GM18498 (cell line): ENCODE measurements at regions not wholly inside any gene's neighbourhood (a gene's known extent, or its start where the extent isn't known, plus 50 kb on each side); places are given as distances from the start of the nearest gene placed in this dataset.

Experiments
- ATAC-seq: cut with Tn5 transposase; IDR thresholded peaks from one replicate; pipeline ENCODE4 v1.9.1; 2021; ENCODE audit warnings: mild to moderate bottlenecking, moderate library complexity; ENCODE audit not compliant: unreplicated experiment

GRCh38 chr1:93746021-93746812 is 64.6 kb upstream of the BCAR3 start:
- no peak for ATAC-seq

DNA sequence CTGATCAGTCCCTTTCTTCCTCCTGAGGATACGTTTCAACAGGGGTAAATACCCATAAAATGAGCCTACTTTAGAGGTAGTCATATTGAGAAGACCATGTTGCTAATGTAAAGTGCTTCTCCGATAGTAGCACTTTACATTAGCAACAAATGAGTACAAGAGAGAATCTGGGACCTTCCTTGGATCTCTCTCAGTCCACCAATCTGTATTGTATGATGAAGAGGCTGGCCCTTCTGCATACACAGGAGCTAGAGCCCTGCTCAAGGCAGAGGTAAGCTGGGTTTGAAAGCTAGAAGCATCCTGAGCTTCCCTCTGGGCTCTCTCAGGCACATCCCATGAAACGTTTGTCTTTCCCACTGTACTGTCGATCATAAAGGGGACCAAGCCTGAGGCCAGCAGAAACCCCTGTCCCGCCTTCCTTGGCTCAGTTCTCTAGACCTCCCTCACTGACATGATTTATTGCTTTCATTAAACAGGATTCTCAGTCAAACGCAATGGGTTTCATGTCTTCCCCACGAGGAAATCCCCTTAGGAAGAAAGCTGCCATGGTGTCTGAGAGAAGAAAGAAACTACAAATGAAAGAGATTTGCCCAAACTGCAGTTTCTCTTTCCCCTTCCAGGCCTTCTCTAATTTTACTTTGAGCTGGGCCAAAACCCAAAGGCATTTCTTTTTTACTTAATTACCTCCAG is 62.8 kb upstream of the BCAR3 start:
- no peak for ATAC-seq

DNA sequence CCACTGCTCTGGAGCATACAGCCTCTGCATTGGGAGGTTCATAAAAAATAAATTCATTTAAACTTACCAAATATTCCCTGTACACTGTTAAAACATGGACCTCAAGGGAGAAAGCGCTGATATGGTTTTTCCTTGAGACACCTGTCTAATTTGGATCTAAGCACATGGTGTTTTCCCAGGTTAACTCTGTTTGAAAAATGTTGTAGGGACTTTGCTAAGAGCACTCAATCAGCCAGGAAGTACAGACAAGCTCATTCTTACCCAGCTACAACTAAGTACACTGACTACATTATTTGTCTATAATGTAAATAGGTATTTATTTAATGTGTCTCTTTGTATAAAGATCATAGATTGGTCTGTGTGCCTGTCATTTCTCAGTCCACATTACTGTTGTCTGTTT is 61.8 kb upstream of the BCAR3 start:
- ATAC-seq: no peak

GRCh38 chr1:93740601-93741031 is 59.0 kb upstream of the BCAR3 start:
- ATAC-seq: no peak

GRCh38 chr1:93740157-93740556 is 58.5 kb upstream of the BCAR3 start:
- no peak for ATAC-seq

- ATAC-seq: no peak
Observed at GRCh38 chr1:93739472-93739871, 57.8 kb upstream of the BCAR3 start.

GRCh38 chr1:93738926-93739325 is 57.3 kb upstream of the BCAR3 start:
- no peak for ATAC-seq

- no peak for ATAC-seq
Observed at GRCh38 chr1:93738075-93738622, 56.5 kb upstream of the BCAR3 start.

- no peak for ATAC-seq
Observed at GRCh38 chr1:93735722-93736121, 54.1 kb upstream of the BCAR3 start.

- no peak for ATAC-seq
Observed at GRCh38 chr1:93734999-93735398, 53.4 kb upstream of the BCAR3 start.

GRCh38 chr1:93733340-93733739 is 51.7 kb upstream of the BCAR3 start:
- no peak for ATAC-seq

DNA sequence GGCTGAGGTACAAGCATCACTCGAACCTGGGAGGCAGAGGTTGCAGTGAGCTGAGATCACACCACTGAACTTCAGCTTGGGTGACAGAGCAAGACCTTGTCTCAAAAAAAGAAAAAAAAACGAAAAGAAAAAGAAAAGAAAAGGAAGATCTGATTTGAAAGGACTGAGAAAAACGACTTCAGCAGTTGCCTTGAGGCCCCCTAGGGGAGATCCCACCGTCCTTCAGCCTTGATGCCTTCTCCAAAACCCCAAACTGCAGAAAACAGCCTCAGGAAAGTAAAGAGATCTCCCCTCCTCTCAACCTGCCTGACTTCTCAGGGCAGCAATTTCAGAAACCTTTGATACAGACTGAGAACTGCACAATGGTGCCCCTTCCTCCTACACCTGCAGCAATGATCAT is 50.9 kb upstream of the BCAR3 start:
- no peak for ATAC-seq
